ENCODE measurements at regions not wholly inside any gene's neighbourhood (a gene's known extent, or its start where the extent isn't known, plus 50 kb on each side); places are given as distances from the start of the nearest gene placed in this dataset.

DNA sequence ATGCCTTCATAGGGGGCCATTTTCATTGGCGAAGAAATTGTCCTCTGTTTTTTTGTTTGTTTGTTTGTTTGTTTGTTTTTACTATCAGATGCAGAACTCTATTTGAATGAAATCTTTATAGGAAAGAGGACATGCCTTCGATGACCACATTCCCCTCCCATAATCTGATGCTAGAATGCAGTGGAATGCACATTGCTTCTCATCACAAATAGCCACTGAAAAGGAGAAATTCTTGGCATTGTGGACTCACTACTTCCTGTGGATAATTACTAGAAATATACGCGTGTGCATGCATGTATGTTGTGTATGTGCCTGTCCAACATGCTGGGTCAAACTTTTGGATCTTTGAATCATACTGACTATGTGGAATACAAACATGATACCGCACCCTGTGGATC is 70.5 kb upstream of the SFMBT2 start:
- ChIA-PET POLR2A (no interaction called here), CTCF (no interaction called here)
- H3K9me3 ChIP-seq (ENCODE audit: control insufficient read depth, insufficient read depth, low read depth, low read length) = no peaks in the 10 kb centered on the region
- no peak for TF ChIP-seq ZNF747 (tag by site-specific recombination; IDR thresholded peaks at IDR 0.05)
- TF ChIP-seq, protein P1, sequence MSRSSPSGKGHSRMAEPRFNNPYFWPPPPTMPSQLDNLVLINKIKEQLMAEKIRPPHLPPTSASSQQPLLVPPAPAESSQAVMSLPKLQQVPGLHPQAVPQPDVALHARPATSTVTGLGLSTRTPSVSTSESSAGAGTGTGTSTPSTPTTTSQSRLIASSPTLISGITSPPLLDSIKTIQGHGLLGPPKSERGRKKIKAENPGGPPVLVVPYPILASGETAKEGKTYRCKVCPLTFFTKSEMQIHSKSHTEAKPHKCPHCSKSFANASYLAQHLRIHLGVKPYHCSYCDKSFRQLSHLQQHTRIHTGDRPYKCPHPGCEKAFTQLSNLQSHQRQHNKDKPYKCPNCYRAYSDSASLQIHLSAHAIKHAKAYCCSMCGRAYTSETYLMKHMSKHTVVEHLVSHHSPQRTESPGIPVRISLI (tag by site-specific recombination; IDR thresholded peaks at IDR 0.05) = no peak
- no peak for TF ChIP-seq ZNF555 (tag by site-specific recombination; conservative IDR thresholded peaks at IDR 0.05)
- TF ChIP-seq KLF16 (tag by site-specific recombination; IDR thresholded peaks at IDR 0.05) = no peak
- TF ChIP-seq ZNF366 (tag by site-specific recombination; conservative IDR thresholded peaks at IDR 0.05) = no peak
- TF ChIP-seq, protein P2, sequence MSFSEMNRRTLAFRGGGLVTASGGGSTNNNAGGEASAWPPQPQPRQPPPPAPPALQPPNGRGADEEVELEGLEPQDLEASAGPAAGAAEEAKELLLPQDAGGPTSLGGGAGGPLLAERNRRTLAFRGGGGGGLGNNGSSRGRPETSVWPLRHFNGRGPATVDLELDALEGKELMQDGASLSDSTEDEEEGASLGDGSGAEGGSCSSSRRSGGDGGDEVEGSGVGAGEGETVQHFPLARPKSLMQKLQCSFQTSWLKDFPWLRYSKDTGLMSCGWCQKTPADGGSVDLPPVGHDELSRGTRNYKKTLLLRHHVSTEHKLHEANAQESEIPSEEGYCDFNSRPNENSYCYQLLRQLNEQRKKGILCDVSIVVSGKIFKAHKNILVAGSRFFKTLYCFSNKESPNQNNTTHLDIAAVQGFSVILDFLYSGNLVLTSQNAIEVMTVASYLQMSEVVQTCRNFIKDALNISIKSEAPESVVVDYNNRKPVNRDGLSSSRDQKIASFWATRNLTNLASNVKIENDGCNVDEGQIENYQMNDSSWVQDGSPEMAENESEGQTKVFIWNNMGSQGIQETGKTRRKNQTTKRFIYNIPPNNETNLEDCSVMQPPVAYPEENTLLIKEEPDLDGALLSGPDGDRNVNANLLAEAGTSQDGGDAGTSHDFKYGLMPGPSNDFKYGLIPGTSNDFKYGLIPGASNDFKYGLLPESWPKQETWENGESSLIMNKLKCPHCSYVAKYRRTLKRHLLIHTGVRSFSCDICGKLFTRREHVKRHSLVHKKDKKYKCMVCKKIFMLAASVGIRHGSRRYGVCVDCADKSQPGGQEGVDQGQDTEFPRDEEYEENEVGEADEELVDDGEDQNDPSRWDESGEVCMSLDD (tag by site-specific recombination; IDR thresholded peaks at IDR 0.05) = no peak
- TF ChIP-seq, protein P3, sequence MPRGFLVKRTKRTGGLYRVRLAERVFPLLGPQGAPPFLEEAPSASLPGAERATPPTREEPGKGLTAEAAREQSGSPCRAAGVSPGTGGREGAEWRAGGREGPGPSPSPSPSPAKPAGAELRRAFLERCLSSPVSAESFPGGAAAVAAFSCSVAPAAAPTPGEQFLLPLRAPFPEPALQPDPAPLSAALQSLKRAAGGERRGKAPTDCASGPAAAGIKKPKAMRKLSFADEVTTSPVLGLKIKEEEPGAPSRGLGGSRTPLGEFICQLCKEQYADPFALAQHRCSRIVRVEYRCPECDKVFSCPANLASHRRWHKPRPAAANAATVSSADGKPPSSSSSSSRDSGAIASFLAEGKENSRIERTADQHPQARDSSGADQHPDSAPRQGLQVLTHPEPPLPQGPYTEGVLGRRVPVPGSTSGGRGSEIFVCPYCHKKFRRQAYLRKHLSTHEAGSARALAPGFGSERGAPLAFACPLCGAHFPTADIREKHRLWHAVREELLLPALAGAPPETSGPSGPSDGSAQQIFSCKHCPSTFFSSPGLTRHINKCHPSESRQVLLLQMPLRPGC (tag by site-specific recombination; IDR thresholded peaks at IDR 0.05) = no peak
- no peak for TF ChIP-seq GLI4 (tag by site-specific recombination; IDR thresholded peaks at IDR 0.05)
- no peak for TF ChIP-seq ZNF621 (tag by site-specific recombination; IDR thresholded peaks at IDR 0.05)
- no peak for TF ChIP-seq SP7 (tag by site-specific recombination; IDR thresholded peaks at IDR 0.05)
- no peak for TF ChIP-seq ZNF426 (tag by site-specific recombination; IDR thresholded peaks at IDR 0.05)
- no peak for TF ChIP-seq ZNF175 (tag by site-specific recombination; IDR thresholded peaks at IDR 0.05)
- TF ChIP-seq ZBTB48 (tag by site-specific recombination; IDR thresholded peaks at IDR 0.05) = no peak
- TF ChIP-seq, protein P4, sequence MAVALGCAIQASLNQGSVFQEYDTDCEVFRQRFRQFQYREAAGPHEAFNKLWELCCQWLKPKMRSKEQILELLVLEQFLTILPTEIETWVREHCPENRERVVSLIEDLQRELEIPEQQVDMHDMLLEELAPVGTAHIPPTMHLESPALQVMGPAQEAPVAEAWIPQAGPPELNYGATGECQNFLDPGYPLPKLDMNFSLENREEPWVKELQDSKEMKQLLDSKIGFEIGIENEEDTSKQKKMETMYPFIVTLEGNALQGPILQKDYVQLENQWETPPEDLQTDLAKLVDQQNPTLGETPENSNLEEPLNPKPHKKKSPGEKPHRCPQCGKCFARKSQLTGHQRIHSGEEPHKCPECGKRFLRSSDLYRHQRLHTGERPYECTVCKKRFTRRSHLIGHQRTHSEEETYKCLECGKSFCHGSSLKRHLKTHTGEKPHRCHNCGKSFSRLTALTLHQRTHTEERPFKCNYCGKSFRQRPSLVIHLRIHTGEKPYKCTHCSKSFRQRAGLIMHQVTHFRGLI (tag by site-specific recombination; IDR thresholded peaks at IDR 0.05) = no peak
- no peak for TF ChIP-seq KLF9 (tag by site-specific recombination; IDR thresholded peaks at IDR 0.05; ENCODE audit: low read depth)
- TF ChIP-seq, protein P5, sequence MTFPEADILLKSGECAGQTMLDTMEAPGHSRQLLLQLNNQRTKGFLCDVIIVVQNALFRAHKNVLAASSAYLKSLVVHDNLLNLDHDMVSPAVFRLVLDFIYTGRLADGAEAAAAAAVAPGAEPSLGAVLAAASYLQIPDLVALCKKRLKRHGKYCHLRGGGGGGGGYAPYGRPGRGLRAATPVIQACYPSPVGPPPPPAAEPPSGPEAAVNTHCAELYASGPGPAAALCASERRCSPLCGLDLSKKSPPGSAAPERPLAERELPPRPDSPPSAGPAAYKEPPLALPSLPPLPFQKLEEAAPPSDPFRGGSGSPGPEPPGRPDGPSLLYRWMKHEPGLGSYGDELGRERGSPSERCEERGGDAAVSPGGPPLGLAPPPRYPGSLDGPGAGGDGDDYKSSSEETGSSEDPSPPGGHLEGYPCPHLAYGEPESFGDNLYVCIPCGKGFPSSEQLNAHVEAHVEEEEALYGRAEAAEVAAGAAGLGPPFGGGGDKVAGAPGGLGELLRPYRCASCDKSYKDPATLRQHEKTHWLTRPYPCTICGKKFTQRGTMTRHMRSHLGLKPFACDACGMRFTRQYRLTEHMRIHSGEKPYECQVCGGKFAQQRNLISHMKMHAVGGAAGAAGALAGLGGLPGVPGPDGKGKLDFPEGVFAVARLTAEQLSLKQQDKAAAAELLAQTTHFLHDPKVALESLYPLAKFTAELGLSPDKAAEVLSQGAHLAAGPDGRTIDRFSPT (tag by site-specific recombination; IDR thresholded peaks at IDR 0.05) = no peak
- H3K4me3 ChIP-seq (ENCODE audit: low read depth, low read length) = no peak overlapping the region
- H3K4me1 ChIP-seq (ENCODE audit: control insufficient read depth, insufficient read depth, low read length) = 0 out of 2 replicates have a peak, but pooled peaks cover 3% of the 10 kb centered on the region
- H3K36me3 ChIP-seq (ENCODE audit: control insufficient read depth in 2 of 2, insufficient read depth in 1 of 2, low read length in 2 of 2) = no peaks in the 10 kb centered on the region
- no peak overlapping the region for H3K27ac ChIP-seq (ENCODE audit: extremely low read depth, low read depth, low read length)

All from HEK293 (cell line).